ENCODE measurements at regions not wholly inside any gene's neighbourhood (a gene's known extent, or its start where the extent isn't known, plus 50 kb on each side); places are given as distances from the start of the nearest gene placed in this dataset.

GRCh38 chr10:10317151-10317550 lies 700.5 kb upstream of the CELF2 start:
- no peak for TF ChIP-seq CTCF (IDR thresholded peaks at IDR 0.05; ENCODE audit: extremely low read depth, insufficient read depth, missing control alignments)
- in situ Hi-C loops (cut with MboI; ENCODE audit: low pct_unique_long_range_greater_than_20kb, low sequenced_read_pairs, unreplicated experiment), result no loop called here
- DNase-seq (ENCODE audit: low spot score), result no peak

- in situ Hi-C loops (cut with MboI; ENCODE audit: low pct_unique_long_range_greater_than_20kb, low sequenced_read_pairs, unreplicated experiment), result no loop called here
- no peak for TF ChIP-seq CTCF (IDR thresholded peaks at IDR 0.05; ENCODE audit: extremely low read depth, insufficient read depth, missing control alignments)
- DNase-seq (ENCODE audit: low spot score), result no peak
Measured at GRCh38 chr10:10318856-10319255, 698.8 kb upstream of the CELF2 start.

GRCh38 chr10:10320956-10321355 lies 696.7 kb upstream of the CELF2 start:
- in situ Hi-C loops (cut with MboI; ENCODE audit: low pct_unique_long_range_greater_than_20kb, low sequenced_read_pairs, unreplicated experiment), result no loop called here
- DNase-seq (ENCODE audit: low spot score), result no peak
- no peak for TF ChIP-seq CTCF (IDR thresholded peaks at IDR 0.05; ENCODE audit: extremely low read depth, insufficient read depth, missing control alignments)

GRCh38 chr10:10326116-10326515 lies 691.6 kb upstream of the CELF2 start:
- in situ Hi-C loops (cut with MboI; ENCODE audit: low pct_unique_long_range_greater_than_20kb, low sequenced_read_pairs, unreplicated experiment), result no loop called here
- no peak for DNase-seq (ENCODE audit: low spot score)
- TF ChIP-seq CTCF (IDR thresholded peaks at IDR 0.05; ENCODE audit: extremely low read depth, insufficient read depth, missing control alignments), result no peak

GRCh38 chr10:10327934-10328333 lies 689.7 kb upstream of the CELF2 start:
- in situ Hi-C loops (cut with MboI; ENCODE audit: low pct_unique_long_range_greater_than_20kb, low sequenced_read_pairs, unreplicated experiment), result no loop called here
- no peak for DNase-seq (ENCODE audit: low spot score)
- no peak for TF ChIP-seq CTCF (IDR thresholded peaks at IDR 0.05; ENCODE audit: extremely low read depth, insufficient read depth, missing control alignments)

GRCh38 chr10:10330418-10330817 lies 687.3 kb upstream of the CELF2 start:
- no peak for TF ChIP-seq CTCF (IDR thresholded peaks at IDR 0.05; ENCODE audit: extremely low read depth, insufficient read depth, missing control alignments)
- in situ Hi-C loops (cut with MboI; ENCODE audit: low pct_unique_long_range_greater_than_20kb, low sequenced_read_pairs, unreplicated experiment), result no loop called here
- DNase-seq (ENCODE audit: low spot score), result no peak

- peak; percentile 11 for DNase-seq (ENCODE audit: low spot score)
- in situ Hi-C loops (cut with MboI; ENCODE audit: low pct_unique_long_range_greater_than_20kb, low sequenced_read_pairs, unreplicated experiment), result no loop called here
- no peak for TF ChIP-seq CTCF (IDR thresholded peaks at IDR 0.05; ENCODE audit: extremely low read depth, insufficient read depth, missing control alignments)
Measured at GRCh38 chr10:10332786-10333185, 684.9 kb upstream of the CELF2 start.

Measured in GM13977 (cell line).